K562 (cell line): ENCODE measurements at regions not wholly inside any gene's neighbourhood (a gene's known extent, or its start where the extent isn't known, plus 50 kb on each side); places are given as distances from the start of the nearest gene placed in this dataset.

Experiments used
- ATAC-seq: fragments of 200-7000 bp; cut with Tn5 transposase; 3 replicates; pipeline ENCODE4 v1.9.1; 2020; ENCODE audit warnings: moderate library complexity
- BruUV-seq: library from RNA; stranded (reverse); fragments of 400-500 nt; replicated peaks from 2 replicates; lab custom pipeline; 2021; lab: Mats Ljungman, UMichigan
- CTCF ChIA-PET: fragments of 300-600 bp; formaldehyde crosslinking; extraction: SDS; loops from one replicate; lab custom pipeline; 2021; ENCODE audit warnings: low intra/inter-chr PET ratio; lab: Yijun Ruan, JAX
- POLR2A ChIA-PET: fragments of 300-600, 350-650 bp; sonication (Branson Sonifier 250); formaldehyde crosslinking; extraction: SDS; loops from one replicate; lab custom pipeline; 2021; ENCODE audit warnings: antibody characterized with exemption, inconsistent platforms; lab: Yijun Ruan, JAX
- DNase-seq, 4 experiments: peaks; one replicate each; pipeline versions ENCODE4 v3.0.0 to v3.0.0-alpha.2; 2011 to 2018; ENCODE audit warnings: low spot score in 3 of 4, mixed read lengths in 3 of 4; ENCODE audit errors: extremely low read depth in 1 of 4
- FAIRE-seq: peaks from 2 replicates; lab custom pipeline; 2011; peaks lifted over from hg19 to GRCh38; lab: Jason Lieb, UNC
- H2AFZ ChIP-seq: 2 replicates; pipeline ENCODE4 v1.6.0; 2011; ENCODE audit warnings: low read depth, low read length, control low read depth, inconsistent platforms
- H3K27ac ChIP-seq: fragments of 200-600 bp; 3 replicates; pipeline ENCODE4 v1.8.0; 2011; ENCODE audit warnings: low read depth, mild to moderate bottlenecking, control low read depth, inconsistent platforms, low read length, moderate library complexity, mixed read lengths; ENCODE audit errors: extremely low read depth
- H3K27me3 ChIP-seq, 2 experiments: fragments of 300-600 bp in 1 of 2; 2 replicates in 1 of 2; 3 replicates in 1 of 2; pipeline versions ENCODE4 v1.6.0 to v1.8.0; 2011; ENCODE audit warnings: inconsistent platforms in 2 of 2, low read length in 2 of 2, mild to moderate bottlenecking in 1 of 2, mixed read lengths in 1 of 2, moderate library complexity in 1 of 2; ENCODE audit not compliant: control insufficient read depth in 2 of 2, insufficient read depth in 2 of 2
- H3K36me3 ChIP-seq: fragments of 300-600 bp; 3 replicates; pipeline ENCODE4 v1.8.0; 2011; ENCODE audit warnings: mild to moderate bottlenecking, low read length, inconsistent platforms; ENCODE audit not compliant: control insufficient read depth, insufficient read depth
- H3K4me1 ChIP-seq, 2 experiments: fragments of 200-600 bp in 1 of 2; replicated peaks in 1 of 2; 2 replicates in 1 of 2; 3 replicates in 1 of 2; pipeline versions ENCODE4 v1.5.1 to v1.8.0; 2011; ENCODE audit warnings: inconsistent platforms in 2 of 2, low read length in 2 of 2, mild to moderate bottlenecking in 1 of 2, mixed read lengths in 1 of 2, moderate library complexity in 1 of 2; ENCODE audit not compliant: control insufficient read depth in 2 of 2, insufficient read depth in 2 of 2
- H3K4me2 ChIP-seq: 2 replicates; pipeline ENCODE4 v1.6.1; 2011; ENCODE audit warnings: low read length, control low read depth, inconsistent platforms, mixed read lengths; ENCODE audit not compliant: insufficient read depth
- H3K4me3 ChIP-seq: fragments of 200-600 bp; sonication (generic), shearing (Covaris generic); 2 replicates; pipeline ENCODE4 v1.5.1; 2016; ENCODE audit warnings: control low read depth, inconsistent platforms
- H3K79me2 ChIP-seq: fragments of 200-600 bp; 3 replicates; pipeline ENCODE4 v1.8.0; 2011; ENCODE audit warnings: low read length, inconsistent platforms; ENCODE audit not compliant: control insufficient read depth, insufficient read depth
- H3K9ac ChIP-seq, 2 experiments: 2 replicates each; pipeline versions ENCODE4 v1.6.0 to v1.6.1; 2011; ENCODE audit warnings: low read depth in 2 of 2, low read length in 2 of 2, control low read depth in 1 of 2, inconsistent platforms in 1 of 2, mild to moderate bottlenecking in 1 of 2, mixed read lengths in 1 of 2; ENCODE audit not compliant: insufficient read depth in 1 of 2
- H3K9me1 ChIP-seq: one replicate; pipeline ENCODE4 v1.6.0; 2011; ENCODE audit warnings: inconsistent platforms, mild to moderate bottlenecking, low read length, moderate library complexity; ENCODE audit not compliant: control insufficient read depth, insufficient read depth
- H3K9me3 ChIP-seq: replicated peaks from 2 replicates; pipeline ENCODE4 v1.5.1; 2011; ENCODE audit warnings: low read depth, low read length, inconsistent platforms; ENCODE audit not compliant: control insufficient read depth, insufficient read depth
- H4K20me1 ChIP-seq: replicated peaks from 2 replicates; pipeline ENCODE4 v1.6.1; 2011; ENCODE audit warnings: low read length, inconsistent platforms, mixed read lengths; ENCODE audit not compliant: control insufficient read depth, insufficient read depth
- COPS2 ChIP-seq: fragments of 450-650 bp; conservative IDR thresholded peaks from 2 replicates; pipeline ENCODE4 v1.6.1; 2016; ENCODE audit warnings: mild to moderate bottlenecking, moderate library complexity
- KLF6 ChIP-seq: fragments of 250-450 bp; sonication (Bioruptor Pico); IDR thresholded peaks from 2 replicates; pipeline ENCODE4 v1.4.0; 2020; ENCODE audit warnings: mild to moderate bottlenecking, moderate library complexity, borderline replicate concordance
- NFE2L1 ChIP-seq: fragments of 450-650 bp; IDR thresholded peaks from 2 replicates; pipeline ENCODE4 v1.6.1; 2016; ENCODE audit warnings: missing genetic modification characterization, low read depth, mild to moderate bottlenecking, missing compliant biosample characterization, moderate library complexity, borderline replicate concordance
- PHB ChIP-seq: fragments of 250-450 bp; sonication (Bioruptor Pico); IDR thresholded peaks from 2 replicates; pipeline ENCODE4 v1.5.0; 2021
- RBM25 ChIP-seq: fragments of 200-400 bp; formaldehyde crosslinking; IDR thresholded peaks from 2 replicates; pipeline ENCODE4 v1.6.1; 2018; ENCODE audit warnings: low read length, low read depth, moderate library complexity; ENCODE audit not compliant: severe bottlenecking
- RBM34 ChIP-seq: fragments of 200-400 bp; formaldehyde crosslinking; IDR thresholded peaks from 2 replicates; pipeline ENCODE4 v1.6.1; 2018; ENCODE audit warnings: low read length, borderline replicate concordance; ENCODE audit not compliant: insufficient read depth
- SMAD2 ChIP-seq: fragments of 150-350 bp; IDR thresholded peaks from 2 replicates; pipeline ENCODE4 v1.6.1; 2014; ENCODE audit warnings: low read depth, mild to moderate bottlenecking, low read length
- SRF ChIP-seq, 2 experiments: fragments of 250-450, 450-650 bp in 1 of 2; sonication (Bioruptor Pico) in 1 of 2; sonication (generic) in 1 of 2; formaldehyde crosslinking; IDR thresholded peaks; 2 replicates each; pipeline versions ENCODE4 v1.5.0 to v1.5.1; 2020 to 2022; ENCODE audit warnings: mild to moderate bottlenecking in 1 of 2, missing genetic modification reagents in 1 of 2
- ZFPM2 ChIP-seq: fragments of 250-450 bp; sonication (Bioruptor Pico); IDR thresholded peaks from 2 replicates; pipeline ENCODE4 v1.5.1; 2022; ENCODE audit warnings: mild to moderate bottlenecking
- ZFX ChIP-seq: sonication (generic); formaldehyde crosslinking; IDR thresholded peaks from 2 replicates; pipeline ENCODE4 v1.8.0; 2022; ENCODE audit warnings: mild to moderate bottlenecking, missing genetic modification reagents, moderate library complexity
- ZNF316 ChIP-seq: fragments of 450-650 bp; IDR thresholded peaks from 2 replicates; pipeline ENCODE4 v1.6.1; 2016
- ZNF354B ChIP-seq: fragments of 250-450 bp; sonication (Bioruptor Pico); IDR thresholded peaks from 2 replicates; pipeline ENCODE4 v1.4.0; 2020
- ZNF696 ChIP-seq: fragments of 250-450 bp; sonication (Bioruptor Pico); conservative IDR thresholded peaks from 2 replicates; pipeline ENCODE4 v1.4.0; 2020; ENCODE audit warnings: mild to moderate bottlenecking, moderate library complexity
- WGBS: fragments of 100-300 bp; shearing (Covaris generic); methylation state at CpG from one replicate; pipeline ENCODE4 v1.1.6; 2016; ENCODE audit warnings: low coverage, mixed read lengths; ENCODE audit not compliant: insufficient coverage; ENCODE audit errors: missing lambda C conversion rate; 5-methylcytosine and 5-hydroxymethylcytosine counted together
- in situ Hi-C: fragments of 300-500 bp; cut with MboI; formaldehyde crosslinking; loops from 4 replicates; pipeline ENCODE4 v1.15.0; 2018; ENCODE audit warnings: inconsistent platforms, mixed read lengths
- intact Hi-C: fragments of 100-400 bp; cut with micrococcal nuclease; formaldehyde crosslinking; loops from 2 replicates; pipeline ENCODE4 v1.14.2; 2022
- TF ChIP-seq, protein P1 (sequence below): IDR thresholded peaks from 2 replicates; pipeline ENCODE4 v1.6.1; 2011; ENCODE audit not compliant: insufficient read length; ENCODE audit errors: extremely low read depth
- TF ChIP-seq, protein P2 (sequence below): fragments of 450-650 bp; IDR thresholded peaks from 2 replicates; pipeline ENCODE4 v1.6.1; 2016; ENCODE audit warnings: low read depth
- TF ChIP-seq, protein P3 (sequence below): sonication (generic); formaldehyde crosslinking; IDR thresholded peaks from 2 replicates; pipeline ENCODE4 v1.9.0; 2022; ENCODE audit warnings: mild to moderate bottlenecking, missing genetic modification reagents

DNA sequence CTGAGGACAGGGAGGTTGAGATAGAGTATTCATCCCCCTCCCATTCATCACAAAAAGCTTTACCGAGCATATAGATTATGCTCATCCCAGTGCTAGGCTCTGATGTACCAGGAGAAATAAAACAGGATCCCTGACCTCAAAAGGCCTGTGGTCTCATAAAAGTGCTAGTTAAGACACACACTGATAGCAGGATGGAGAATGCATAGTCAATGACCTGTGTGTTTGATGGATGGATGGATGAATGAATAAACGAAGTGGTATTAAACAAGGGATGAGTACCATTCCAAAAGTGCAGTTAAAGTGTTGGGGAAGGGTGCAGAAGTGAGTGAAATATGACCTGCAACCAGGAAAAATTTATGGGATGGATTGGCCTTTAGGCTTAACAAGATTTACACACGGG lies 133.9 kb upstream of the NUDT7 start:
- no peak overlapping the region for H3K4me2 ChIP-seq
- intact Hi-C loops, result loop anchor here (10.0 kb wide), 2 partner anchors 184 to 386 kb away; no protein-coding TSS in a partner anchor
- H3K27me3 ChIP-seq, result peaks cover 4 to 6% of the 10 kb centered on the region in 2 experiments; a peak in 2 of 5 replicates
- in situ Hi-C loops, result no loop called here
- WGBS, result 0% methylated on average over 3 of the region's 3 CpGs
- no peak overlapping the region for H3K4me3 ChIP-seq
- DNase-seq (no peak), ATAC-seq (no peak), FAIRE-seq (no peak)
- ChIA-PET CTCF (interaction anchor here (3.0 kb wide), 1 partner anchor 352 kb away, joined by 19 read pairs; no protein-coding TSS in a partner anchor), POLR2A (no interaction called here)
- H3K4me1 ChIP-seq, result no peaks in the 10 kb centered on the region
- no peaks in the 10 kb centered on the region for H3K79me2 ChIP-seq
- no peaks in the 10 kb centered on the region for H3K9me1 ChIP-seq
- BruUV-seq, result no TSS peak
- H3K27ac ChIP-seq, result no peak overlapping the region
- no peak overlapping the region for H2AFZ ChIP-seq
- H3K9me3 ChIP-seq, result no peaks in the 10 kb centered on the region
- no peaks in the 10 kb centered on the region for H3K36me3 ChIP-seq
- H3K9ac ChIP-seq, result no peak overlapping the region
- H4K20me1 ChIP-seq, result no peaks in the 10 kb centered on the region
- TF ChIP-seq, protein P1, sequence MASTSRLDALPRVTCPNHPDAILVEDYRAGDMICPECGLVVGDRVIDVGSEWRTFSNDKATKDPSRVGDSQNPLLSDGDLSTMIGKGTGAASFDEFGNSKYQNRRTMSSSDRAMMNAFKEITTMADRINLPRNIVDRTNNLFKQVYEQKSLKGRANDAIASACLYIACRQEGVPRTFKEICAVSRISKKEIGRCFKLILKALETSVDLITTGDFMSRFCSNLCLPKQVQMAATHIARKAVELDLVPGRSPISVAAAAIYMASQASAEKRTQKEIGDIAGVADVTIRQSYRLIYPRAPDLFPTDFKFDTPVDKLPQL, result no peak
- no peak for TF ChIP-seq KLF6
- no peak for TF ChIP-seq NFE2L1 (tag)
- no peak for TF ChIP-seq ZFPM2 (CRISPR knock-in tag)
- no peak for TF ChIP-seq PHB (CRISPR knock-in tag)
- no peak for TF ChIP-seq SMAD2
- TF ChIP-seq ZFX (CRISPR knock-in tag), result no peak
- TF ChIP-seq ZNF316, result no peak
- TF ChIP-seq ZNF696 (CRISPR knock-in tag), result no peak
- no peak for TF ChIP-seq ZNF354B (CRISPR knock-in tag)
- no peak for TF ChIP-seq RBM25
- no peak for TF ChIP-seq COPS2
- TF ChIP-seq, protein P2, sequence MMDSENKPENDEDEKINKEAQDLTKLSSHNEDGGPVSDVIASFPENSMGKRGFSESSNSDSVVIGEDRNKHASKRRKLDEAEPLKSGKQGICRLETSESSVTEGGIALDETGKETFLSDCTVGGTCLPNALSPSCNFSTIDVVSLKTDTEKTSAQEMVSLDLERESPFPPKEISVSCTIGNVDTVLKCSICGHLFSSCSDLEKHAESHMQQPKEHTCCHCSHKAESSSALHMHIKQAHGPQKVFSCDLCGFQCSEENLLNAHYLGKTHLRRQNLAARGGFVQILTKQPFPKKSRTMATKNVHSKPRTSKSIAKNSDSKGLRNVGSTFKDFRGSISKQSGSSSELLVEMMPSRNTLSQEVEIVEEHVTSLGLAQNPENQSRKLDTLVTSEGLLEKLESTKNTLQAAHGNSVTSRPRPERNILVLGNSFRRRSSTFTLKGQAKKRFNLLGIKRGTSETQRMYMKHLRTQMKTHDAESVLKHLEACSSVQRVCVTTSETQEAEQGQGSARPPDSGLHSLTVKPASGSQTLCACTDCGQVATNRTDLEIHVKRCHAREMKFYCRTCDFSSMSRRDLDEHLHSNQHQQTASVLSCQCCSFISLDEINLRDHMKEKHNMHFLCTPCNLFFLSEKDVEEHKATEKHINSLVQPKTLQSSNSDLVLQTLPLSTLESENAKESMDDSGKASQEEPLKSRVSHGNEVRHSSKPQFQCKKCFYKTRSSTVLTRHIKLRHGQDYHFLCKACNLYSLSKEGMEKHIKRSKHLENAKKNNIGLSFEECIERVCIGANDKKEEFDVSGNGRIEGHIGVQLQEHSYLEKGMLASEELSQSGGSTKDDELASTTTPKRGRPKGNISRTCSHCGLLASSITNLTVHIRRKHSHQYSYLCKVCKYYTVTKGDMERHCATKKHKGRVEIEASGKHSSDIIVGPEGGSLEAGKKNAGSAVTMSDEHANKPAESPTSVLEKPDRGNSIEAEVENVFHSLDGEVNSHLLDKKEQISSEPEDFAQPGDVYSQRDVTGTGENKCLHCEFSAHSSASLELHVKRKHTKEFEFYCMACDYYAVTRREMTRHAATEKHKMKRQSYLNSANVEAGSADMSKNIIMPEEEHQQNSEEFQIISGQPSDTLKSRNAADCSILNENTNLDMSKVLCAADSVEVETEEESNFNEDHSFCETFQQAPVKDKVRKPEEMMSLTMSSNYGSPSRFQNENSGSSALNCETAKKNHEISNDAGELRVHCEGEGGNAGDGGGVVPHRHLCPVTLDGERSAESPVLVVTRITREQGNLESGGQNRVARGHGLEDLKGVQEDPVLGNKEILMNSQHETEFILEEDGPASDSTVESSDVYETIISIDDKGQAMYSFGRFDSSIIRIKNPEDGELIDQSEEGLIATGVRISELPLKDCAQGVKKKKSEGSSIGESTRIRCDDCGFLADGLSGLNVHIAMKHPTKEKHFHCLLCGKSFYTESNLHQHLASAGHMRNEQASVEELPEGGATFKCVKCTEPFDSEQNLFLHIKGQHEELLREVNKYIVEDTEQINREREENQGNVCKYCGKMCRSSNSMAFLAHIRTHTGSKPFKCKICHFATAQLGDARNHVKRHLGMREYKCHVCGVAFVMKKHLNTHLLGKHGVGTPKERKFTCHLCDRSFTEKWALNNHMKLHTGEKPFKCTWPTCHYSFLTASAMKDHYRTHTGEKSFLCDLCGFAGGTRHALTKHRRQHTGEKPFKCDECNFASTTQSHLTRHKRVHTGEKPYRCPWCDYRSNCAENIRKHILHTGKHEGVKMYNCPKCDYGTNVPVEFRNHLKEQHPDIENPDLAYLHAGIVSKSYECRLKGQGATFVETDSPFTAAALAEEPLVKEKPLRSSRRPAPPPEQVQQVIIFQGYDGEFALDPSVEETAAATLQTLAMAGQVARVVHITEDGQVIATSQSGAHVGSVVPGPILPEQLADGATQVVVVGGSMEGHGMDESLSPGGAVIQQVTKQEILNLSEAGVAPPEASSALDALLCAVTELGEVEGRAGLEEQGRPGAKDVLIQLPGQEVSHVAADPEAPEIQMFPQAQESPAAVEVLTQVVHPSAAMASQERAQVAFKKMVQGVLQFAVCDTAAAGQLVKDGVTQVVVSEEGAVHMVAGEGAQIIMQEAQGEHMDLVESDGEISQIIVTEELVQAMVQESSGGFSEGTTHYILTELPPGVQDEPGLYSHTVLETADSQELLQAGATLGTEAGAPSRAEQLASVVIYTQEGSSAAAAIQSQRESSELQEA, result no peak
- no peak for TF ChIP-seq RBM34
- no peak for TF ChIP-seq SRF (CRISPR knock-in tag; IDR thresholded peaks at IDR 0.05)
- TF ChIP-seq, protein P3, sequence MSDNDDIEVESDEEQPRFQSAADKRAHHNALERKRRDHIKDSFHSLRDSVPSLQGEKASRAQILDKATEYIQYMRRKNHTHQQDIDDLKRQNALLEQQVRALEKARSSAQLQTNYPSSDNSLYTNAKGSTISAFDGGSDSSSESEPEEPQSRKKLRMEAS (CRISPR knock-in tag), result no peak
